ENCODE measurements at regions not wholly inside any gene's neighbourhood (a gene's known extent, or its start where the extent isn't known, plus 50 kb on each side); places are given as distances from the start of the nearest gene placed in this dataset.

GRCh38 chr2:7281231-7282201, 364.3 kb downstream of the RNF144A start:
- intact Hi-C loops (cut with micrococcal nuclease): no loop called here

DNA sequence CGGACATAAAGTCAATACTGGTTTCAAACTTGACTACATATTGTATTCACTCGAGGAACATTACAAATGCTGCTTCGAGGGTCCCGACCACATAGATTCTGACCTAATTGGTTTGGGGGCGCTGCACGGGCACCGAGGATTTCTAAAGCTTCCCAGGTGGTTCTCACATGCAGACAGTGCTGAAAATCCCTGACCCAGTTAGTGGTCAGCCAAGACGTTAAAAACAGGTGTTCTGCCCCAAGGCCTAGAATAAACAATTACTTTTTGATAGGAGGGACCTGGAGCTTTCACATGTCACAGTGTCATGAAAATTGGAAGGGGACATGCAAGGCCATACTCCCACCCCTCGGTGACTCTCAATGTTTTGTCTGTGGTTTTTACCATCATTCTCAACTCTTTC, 368.9 kb downstream of the RNF144A start:
- intact Hi-C loops (cut with micrococcal nuclease): no loop called here

GRCh38 chr2:7288484-7288883, 371.3 kb downstream of the RNF144A start:
- intact Hi-C loops (cut with micrococcal nuclease): no loop called here

GRCh38 chr2:7289697-7290096, 372.5 kb downstream of the RNF144A start:
- intact Hi-C loops (cut with micrococcal nuclease): no loop called here

GRCh38 chr2:7292154-7292691, 375.0 kb downstream of the RNF144A start:
- intact Hi-C loops (cut with micrococcal nuclease): no loop called here

DNA sequence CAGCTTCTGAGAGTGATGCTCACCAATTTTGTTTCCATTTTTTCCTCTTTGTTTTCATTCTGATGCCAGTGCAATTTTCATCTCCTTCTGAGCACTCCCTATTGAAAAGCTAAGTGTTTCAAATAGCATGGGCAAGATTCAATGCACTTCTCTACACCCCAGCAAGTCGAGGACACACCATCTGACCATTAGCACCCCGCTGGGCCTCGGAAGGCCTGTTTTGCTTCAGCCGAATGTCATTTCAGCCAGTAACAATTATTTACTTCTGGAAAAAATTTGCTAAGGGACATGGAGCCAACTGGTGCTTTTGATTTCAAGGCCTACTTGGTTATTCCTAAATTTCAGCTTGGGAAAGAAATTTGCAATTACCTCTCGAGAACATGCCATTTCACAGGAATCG, 392.4 kb downstream of the RNF144A start:
- intact Hi-C loops (cut with micrococcal nuclease): no loop called here

DNA sequence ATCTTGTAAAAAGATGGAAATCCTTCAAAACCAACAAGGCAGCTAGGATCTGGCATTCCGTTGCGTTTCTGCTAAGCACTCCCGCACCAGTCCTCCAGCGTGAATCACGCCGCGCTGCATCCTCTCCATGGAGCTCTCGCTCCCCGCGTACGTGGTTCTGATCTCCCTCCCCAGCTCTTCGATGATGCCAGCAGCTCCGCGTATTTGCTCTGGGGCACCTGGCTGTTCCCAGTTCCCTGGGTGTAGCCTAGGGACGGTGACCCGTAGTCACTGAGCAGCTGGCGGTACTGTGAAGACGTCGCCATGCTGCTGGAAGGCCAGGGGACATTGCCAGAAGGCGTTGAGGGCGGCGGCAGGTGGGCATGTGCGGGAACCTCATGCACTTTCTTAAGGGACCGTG, 407.5 kb downstream of the RNF144A start:
- intact Hi-C loops (cut with micrococcal nuclease): no loop called here

DNA sequence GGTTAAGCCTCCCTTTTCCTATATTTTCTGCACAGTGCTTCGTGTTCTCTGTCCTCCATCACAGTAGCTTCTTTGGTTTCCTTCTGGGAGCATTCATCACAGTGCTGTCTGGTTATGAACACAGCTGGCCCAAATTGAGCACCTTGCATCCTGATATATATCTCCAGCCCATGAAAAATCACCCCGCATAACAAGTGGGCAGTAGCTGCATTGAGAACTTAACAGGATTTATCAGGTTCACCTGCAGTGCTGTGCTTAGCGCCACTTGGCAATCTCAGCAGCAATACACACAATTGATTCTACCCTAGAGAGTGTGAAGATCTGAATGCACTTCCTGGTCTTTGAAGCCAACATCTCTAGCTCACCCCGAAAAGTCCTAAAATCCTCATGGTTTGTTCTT, 408.0 kb downstream of the RNF144A start:
- intact Hi-C loops (cut with micrococcal nuclease): no loop called here

DNA sequence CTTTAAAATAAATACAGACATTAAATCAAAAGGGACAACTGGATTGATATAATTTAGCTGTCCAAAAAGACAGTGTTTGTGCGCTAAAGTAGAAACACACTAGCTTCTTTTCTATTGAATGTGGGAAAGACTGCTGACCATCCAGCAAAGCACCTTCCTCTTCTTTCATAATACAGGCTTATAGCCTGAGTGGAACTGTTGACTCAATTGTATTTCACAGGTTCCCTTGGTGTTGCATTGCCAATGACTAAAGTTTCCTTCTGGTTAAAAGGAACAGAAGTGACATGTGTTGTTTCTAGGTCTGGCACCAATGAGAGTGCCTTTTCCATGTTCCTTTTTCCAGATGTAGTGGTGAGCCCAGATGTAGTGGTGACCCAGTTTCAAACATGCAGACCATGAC, 412.3 kb downstream of the RNF144A start:
- intact Hi-C loops (cut with micrococcal nuclease): no loop called here

DNA sequence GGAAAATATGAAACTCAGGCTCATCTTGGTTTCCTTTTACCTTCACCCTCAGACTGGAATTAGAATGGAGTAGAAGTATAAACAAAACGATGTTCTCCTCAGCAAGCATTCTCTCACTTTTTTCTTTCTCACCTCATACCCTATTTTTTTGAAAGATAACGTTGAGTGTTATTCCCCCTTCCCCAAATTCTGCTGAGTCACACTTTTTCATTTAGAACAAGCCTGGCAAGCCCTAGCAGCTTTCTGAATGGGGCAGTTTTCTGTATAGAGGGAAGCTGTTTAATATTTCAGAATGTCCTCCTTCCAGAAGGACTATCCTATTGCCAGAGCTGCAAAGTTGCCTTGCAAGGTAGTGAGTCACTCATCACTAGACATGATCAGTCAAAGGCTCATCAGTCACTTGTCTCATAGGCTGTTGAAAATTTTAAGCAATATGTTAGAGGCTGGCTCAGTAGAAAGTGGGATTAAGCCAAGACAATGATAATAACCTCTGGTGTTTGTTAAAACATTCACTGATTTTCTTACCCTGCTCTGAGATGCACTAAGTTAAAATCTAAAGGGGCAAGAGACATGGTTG, 416.1 kb downstream of the RNF144A start:
- intact Hi-C loops (cut with micrococcal nuclease): no loop called here

DNA sequence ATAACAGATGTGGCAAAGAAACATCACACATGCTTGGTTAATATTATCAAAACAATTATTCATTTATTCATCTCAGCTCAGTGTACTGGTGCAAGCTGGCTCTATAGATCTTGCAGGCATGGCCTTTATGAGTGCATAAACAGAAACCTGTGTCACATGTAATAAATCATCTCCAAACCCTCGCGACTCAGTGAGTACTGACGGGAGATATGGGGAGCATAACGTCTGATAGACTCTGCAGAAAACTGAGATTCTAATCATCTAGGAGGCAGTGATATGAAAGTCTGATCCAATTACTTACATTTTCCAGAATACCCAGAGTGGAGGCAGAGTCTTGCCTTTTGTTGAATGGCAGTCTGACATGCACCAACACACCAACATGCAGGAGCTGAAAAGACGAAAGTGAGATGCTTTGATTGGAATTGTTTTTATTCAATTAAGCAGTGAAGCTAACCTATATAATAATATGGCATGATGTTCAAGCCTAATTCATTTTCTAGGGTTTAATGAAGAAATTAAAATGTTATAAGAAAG, 416.8 kb downstream of the RNF144A start:
- intact Hi-C loops (cut with micrococcal nuclease): no loop called here

GRCh38 chr2:7338961-7339360, 421.7 kb downstream of the RNF144A start:
- intact Hi-C loops (cut with micrococcal nuclease): no loop called here

GRCh38 chr2:7346336-7346735, 429.1 kb downstream of the RNF144A start:
- intact Hi-C loops (cut with micrococcal nuclease): no loop called here

DNA sequence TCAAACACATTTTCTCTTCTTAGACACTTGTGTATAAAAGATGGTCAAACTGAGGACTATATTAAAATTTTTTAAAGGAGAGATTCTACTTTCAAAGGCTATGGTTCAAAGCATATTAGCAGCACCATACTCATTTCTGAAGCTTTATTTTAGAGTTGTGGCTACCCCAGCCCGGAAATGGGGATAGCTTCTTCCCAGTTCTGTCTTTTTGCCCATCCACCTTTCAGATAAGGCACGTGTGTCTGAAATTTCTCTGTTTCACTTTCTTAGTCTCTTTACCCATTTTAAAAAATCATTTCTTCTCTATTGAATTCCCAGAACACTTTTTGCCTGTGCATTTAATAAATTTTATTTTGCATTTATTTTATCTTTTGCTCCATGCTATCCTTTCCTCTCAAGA, 431.5 kb downstream of the RNF144A start:
- intact Hi-C loops (cut with micrococcal nuclease): no loop called here

DNA sequence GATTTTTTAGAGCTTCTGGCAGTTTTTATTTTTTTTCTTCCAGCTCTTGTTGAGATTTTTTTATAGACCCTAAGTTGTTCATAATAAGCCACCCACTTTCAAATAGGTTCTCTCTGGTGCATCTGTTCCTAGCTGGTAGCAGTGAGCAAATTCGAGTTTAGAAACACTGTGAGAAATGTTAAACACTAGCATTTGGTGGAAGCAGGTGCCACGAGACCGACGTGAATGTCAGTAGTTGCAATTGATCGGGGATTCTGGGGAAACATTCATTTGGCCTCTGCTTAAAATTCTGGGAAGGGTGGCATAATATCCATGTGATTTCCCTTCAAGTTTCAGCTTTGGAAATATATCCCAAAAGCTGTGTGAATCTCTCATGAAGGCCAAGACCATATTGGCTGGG, 435.0 kb downstream of the RNF144A start:
- intact Hi-C loops (cut with micrococcal nuclease): no loop called here

DNA sequence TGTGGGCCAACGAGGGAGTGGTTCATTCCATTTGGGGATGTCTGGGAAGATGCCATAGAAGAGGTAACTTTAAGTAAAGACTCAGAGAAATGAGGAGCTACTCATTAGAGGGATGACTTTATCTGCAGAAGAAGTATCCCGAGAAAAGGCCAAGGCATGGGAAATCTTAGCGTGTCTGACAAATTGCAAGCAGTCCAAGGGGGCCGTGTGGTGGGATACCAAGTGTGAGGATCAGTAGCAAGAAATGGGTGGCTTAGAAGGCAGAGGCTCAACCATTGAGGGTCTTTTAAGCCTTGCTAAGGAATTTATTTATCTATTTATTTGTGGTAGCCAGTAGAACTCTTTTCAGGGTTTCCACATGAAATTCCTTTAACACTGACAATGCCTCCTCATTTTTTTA, 436.4 kb downstream of the RNF144A start:
- intact Hi-C loops (cut with micrococcal nuclease): no loop called here

GRCh38 chr2:7355781-7356180, 438.6 kb downstream of the RNF144A start:
- intact Hi-C loops (cut with micrococcal nuclease): no loop called here

DNA sequence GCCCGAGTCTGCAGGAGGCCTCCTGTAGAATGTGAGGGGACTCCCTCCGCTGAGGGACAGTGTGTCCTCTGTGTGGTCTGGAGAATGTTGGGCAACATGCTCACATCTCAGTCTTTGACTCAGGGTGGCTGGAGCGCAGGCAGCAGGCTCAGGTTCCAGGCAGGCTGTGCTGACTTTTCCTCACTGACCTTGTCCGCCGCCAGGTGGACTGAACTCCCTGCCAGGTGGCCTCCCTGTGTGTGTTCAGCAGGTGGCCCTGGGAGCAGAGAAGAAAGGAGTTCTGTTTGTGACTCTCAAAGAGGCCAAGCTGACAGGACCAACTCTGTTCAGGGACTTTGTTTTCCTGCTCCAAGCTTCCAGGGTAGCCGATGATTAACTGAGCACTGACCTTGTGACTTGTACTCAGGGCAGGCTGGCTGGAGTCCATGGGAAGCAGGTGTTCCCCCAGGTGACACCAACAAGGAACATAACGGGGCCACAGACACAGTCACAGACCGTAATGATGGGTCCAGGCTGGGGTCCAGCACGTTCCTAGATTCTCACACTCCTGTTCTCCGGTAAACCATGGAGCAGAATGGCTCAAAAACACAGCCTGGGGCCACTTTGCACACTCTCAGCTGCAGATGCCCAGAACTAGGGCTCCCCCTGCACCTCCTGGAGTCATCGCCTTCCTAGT, 439.8 kb downstream of the RNF144A start:
- intact Hi-C loops (cut with micrococcal nuclease): no loop called here

- intact Hi-C loops (cut with micrococcal nuclease): no loop called here
Observed at GRCh38 chr2:7357993-7358392, 440.8 kb downstream of the RNF144A start.

DNA sequence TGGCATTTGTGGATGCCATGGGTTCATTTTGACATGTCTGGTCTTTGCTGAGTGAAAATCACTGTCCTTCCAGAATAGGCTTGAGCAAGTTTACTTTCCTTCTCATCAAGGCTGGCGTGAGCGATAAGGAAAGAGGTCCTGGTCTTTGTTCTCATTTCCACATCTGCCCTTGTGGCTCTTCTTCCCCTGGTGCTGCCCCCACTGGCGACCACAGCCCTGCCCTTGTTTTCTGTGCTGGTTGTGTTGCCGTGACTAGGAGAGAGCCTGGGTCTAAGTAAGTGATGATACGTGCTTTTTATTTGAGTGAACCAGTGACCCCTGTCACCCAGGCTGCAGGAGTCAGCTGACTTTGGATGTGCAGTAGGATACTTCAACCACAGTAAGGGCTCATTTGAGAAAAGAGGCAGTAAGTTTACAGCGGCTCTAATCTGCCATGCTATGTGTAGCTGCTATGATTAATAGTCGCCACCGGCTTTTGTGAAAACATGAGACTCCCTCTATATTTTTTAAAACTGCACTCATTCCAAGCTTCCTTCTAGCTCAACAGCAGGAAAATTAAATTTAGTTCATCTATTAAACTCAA, 441.7 kb downstream of the RNF144A start:
- intact Hi-C loops (cut with micrococcal nuclease): no loop called here

DNA sequence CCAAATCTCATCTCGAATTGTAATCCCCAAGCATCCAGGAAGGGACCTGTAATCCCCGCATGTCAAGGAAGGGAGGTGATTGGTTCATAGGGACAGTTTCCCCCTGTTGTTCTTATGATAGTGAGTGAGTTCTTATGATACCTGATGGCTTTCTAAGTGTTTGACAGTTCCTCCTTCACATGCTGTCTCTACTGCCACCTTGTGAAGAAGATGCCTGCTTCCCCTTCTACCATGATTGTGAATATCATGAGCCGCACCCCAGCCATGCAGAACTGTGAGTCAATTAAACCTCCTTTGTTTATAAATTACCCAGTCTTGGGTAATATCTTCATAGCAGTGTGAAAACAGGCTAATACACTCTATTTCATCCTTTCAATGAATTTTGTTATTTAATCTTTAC, 446.7 kb downstream of the RNF144A start:
- intact Hi-C loops (cut with micrococcal nuclease): no loop called here

Data from T-helper 1 cell treated with Interleukin-12 subunit alpha and Interleukin-12 subunit beta and Interleukin-4 antibody, amounts not matched to agents 30 ng/mL and 1 ng/mL, for 36 hours (primary cell).